Esophagus squamous epithelium (tissue), 4 donors: ENCODE measurements at regions not wholly inside any gene's neighbourhood (a gene's known extent, or its start where the extent isn't known, plus 50 kb on each side); places are given as distances from the start of the nearest gene placed in this dataset.

Experiments used
- POLR2A ChIP-seq, 4 donors: fragments of 450-650 bp; IDR thresholded peaks; one replicate each; pipeline ENCODE4 v1.6.1; 2017; ENCODE audit warnings: antibody characterized with exemption in 4 of 4, mild to moderate bottlenecking in 4 of 4, moderate library complexity in 3 of 4
- TF ChIP-seq, protein P1 (sequence below), 6 experiments: fragments of 450-650 bp in 4 of 6; fragments of 200-600 bp in 2 of 6; sonication (generic) in 2 of 6; IDR thresholded peaks; one replicate each; pipeline ENCODE4 v1.5.1; 2016 to 2019; ENCODE audit warnings: antibody characterized with exemption in 6 of 6, mild to moderate bottlenecking in 4 of 6, moderate library complexity in 4 of 6

GRCh38 chr11:126113012-126113411, 50.3 kb upstream of the CDON start:
- TF ChIP-seq, protein P1, sequence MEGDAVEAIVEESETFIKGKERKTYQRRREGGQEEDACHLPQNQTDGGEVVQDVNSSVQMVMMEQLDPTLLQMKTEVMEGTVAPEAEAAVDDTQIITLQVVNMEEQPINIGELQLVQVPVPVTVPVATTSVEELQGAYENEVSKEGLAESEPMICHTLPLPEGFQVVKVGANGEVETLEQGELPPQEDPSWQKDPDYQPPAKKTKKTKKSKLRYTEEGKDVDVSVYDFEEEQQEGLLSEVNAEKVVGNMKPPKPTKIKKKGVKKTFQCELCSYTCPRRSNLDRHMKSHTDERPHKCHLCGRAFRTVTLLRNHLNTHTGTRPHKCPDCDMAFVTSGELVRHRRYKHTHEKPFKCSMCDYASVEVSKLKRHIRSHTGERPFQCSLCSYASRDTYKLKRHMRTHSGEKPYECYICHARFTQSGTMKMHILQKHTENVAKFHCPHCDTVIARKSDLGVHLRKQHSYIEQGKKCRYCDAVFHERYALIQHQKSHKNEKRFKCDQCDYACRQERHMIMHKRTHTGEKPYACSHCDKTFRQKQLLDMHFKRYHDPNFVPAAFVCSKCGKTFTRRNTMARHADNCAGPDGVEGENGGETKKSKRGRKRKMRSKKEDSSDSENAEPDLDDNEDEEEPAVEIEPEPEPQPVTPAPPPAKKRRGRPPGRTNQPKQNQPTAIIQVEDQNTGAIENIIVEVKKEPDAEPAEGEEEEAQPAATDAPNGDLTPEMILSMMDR (IDR thresholded peaks at IDR 0.05): no peak
- TF ChIP-seq POLR2A (IDR thresholded peaks at IDR 0.05): no peak
